ENCODE measurements at regions not wholly inside any gene's neighbourhood (a gene's known extent, or its start where the extent isn't known, plus 50 kb on each side); places are given as distances from the start of the nearest gene placed in this dataset.

- no peaks in the 10 kb centered on the region for H3F3A ChIP-seq (ENCODE audit: insufficient read depth)
- no peaks in the 10 kb centered on the region for H3K79me2 ChIP-seq (ENCODE audit: insufficient read depth, low read length)
- H3K9me2 ChIP-seq (replicated peaks; ENCODE audit: insufficient read depth, low read length), result no peaks in the 10 kb centered on the region
- no peak overlapping the region for H3K27ac ChIP-seq (ENCODE audit: low read depth, low read length)
- no peak overlapping the region for H2AFZ ChIP-seq (ENCODE audit: low read depth, low read length, severe bottlenecking)
- no peak overlapping the region for H3K4me3 ChIP-seq (ENCODE audit: insufficient read depth, low read length, poor library complexity, severe bottlenecking)
- no peaks in the 10 kb centered on the region for H4K20me1 ChIP-seq (ENCODE audit: low read depth, low read length)
- H3K9me3 ChIP-seq (ENCODE audit: insufficient read depth, low read length), result no peaks in the 10 kb centered on the region
- H3K4me2 ChIP-seq (ENCODE audit: low read depth, low read length, poor library complexity, severe bottlenecking), result no peak overlapping the region
- no peak for TF ChIP-seq EZH2phosphoT487 (conservative IDR thresholded peaks at IDR 0.05; ENCODE audit: low read length)
- TF ChIP-seq, protein P1, sequence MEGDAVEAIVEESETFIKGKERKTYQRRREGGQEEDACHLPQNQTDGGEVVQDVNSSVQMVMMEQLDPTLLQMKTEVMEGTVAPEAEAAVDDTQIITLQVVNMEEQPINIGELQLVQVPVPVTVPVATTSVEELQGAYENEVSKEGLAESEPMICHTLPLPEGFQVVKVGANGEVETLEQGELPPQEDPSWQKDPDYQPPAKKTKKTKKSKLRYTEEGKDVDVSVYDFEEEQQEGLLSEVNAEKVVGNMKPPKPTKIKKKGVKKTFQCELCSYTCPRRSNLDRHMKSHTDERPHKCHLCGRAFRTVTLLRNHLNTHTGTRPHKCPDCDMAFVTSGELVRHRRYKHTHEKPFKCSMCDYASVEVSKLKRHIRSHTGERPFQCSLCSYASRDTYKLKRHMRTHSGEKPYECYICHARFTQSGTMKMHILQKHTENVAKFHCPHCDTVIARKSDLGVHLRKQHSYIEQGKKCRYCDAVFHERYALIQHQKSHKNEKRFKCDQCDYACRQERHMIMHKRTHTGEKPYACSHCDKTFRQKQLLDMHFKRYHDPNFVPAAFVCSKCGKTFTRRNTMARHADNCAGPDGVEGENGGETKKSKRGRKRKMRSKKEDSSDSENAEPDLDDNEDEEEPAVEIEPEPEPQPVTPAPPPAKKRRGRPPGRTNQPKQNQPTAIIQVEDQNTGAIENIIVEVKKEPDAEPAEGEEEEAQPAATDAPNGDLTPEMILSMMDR (IDR thresholded peaks at IDR 0.05; ENCODE audit: insufficient read depth, low read length, poor library complexity, severe bottlenecking), result no peak
- no peaks in the 10 kb centered on the region for H3K27me3 ChIP-seq (ENCODE audit: low read length)
- no peaks in the 10 kb centered on the region for H3K36me3 ChIP-seq (ENCODE audit: low read length)
- H3K9ac ChIP-seq (ENCODE audit: low read length), result no peak overlapping the region
Observed at GRCh38 chr16:76883076-76883475, 307.9 kb upstream of the MON1B start.

- H3K79me2 ChIP-seq (ENCODE audit: insufficient read depth, low read length), result no peaks in the 10 kb centered on the region
- no peaks in the 10 kb centered on the region for H3F3A ChIP-seq (ENCODE audit: insufficient read depth)
- H3K36me3 ChIP-seq (ENCODE audit: low read length), result no peaks in the 10 kb centered on the region
- TF ChIP-seq, protein P1 (IDR thresholded peaks at IDR 0.05; ENCODE audit: insufficient read depth, low read length, poor library complexity, severe bottlenecking), result no peak
- TF ChIP-seq EZH2phosphoT487 (conservative IDR thresholded peaks at IDR 0.05; ENCODE audit: low read length), result no peak
- no peak overlapping the region for H3K4me2 ChIP-seq (ENCODE audit: low read depth, low read length, poor library complexity, severe bottlenecking)
- no peaks in the 10 kb centered on the region for H4K20me1 ChIP-seq (ENCODE audit: low read depth, low read length)
- no peaks in the 10 kb centered on the region for H3K9me3 ChIP-seq (ENCODE audit: insufficient read depth, low read length)
- no peak overlapping the region for H3K9ac ChIP-seq (ENCODE audit: low read length)
- no peak overlapping the region for H3K4me3 ChIP-seq (ENCODE audit: insufficient read depth, low read length, poor library complexity, severe bottlenecking)
- no peaks in the 10 kb centered on the region for H3K27me3 ChIP-seq (ENCODE audit: low read length)
- no peaks in the 10 kb centered on the region for H3K9me2 ChIP-seq (replicated peaks; ENCODE audit: insufficient read depth, low read length)
- no peak overlapping the region for H3K27ac ChIP-seq (ENCODE audit: low read depth, low read length)
- no peak overlapping the region for H2AFZ ChIP-seq (ENCODE audit: low read depth, low read length, severe bottlenecking)
Observed at GRCh38 chr16:76885776-76886537, 305.0 kb upstream of the MON1B start.

DNA sequence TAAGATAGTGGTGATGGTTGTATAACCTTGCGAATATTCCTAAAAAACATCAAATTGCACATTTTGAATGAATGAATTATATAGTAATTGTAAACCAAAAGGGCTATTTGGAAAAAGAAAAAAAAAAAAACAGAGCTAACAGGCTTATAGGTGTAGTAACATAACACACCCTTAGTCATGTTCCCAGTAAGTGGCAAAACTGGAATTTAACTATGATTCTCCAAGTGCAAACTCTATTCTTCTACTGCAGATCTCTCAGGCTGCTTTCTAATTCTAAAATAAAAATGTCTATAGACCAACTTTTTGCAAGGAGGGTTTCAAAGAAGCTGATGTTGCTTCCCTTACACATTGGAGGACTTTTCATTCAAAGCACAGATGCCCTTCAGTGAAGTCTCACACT lies 293.2 kb upstream of the MON1B start:
- Histone ChIP-seq H4K20me1 (ENCODE audit: low read depth, low read length) (no peaks in the 10 kb centered on the region), H3K4me3 (ENCODE audit: insufficient read depth, low read length, poor library complexity, severe bottlenecking) (no peak overlapping the region), H3K27ac (ENCODE audit: low read depth, low read length) (no peak overlapping the region), H3F3A (ENCODE audit: insufficient read depth) (no peaks in the 10 kb centered on the region), H3K4me2 (ENCODE audit: low read depth, low read length, poor library complexity, severe bottlenecking) (no peak overlapping the region), H3K9me2 (replicated peaks; ENCODE audit: insufficient read depth, low read length) (no peaks in the 10 kb centered on the region), H3K9me3 (ENCODE audit: insufficient read depth, low read length) (no peaks in the 10 kb centered on the region), H3K27me3 (ENCODE audit: low read length) (no peaks in the 10 kb centered on the region), H3K36me3 (ENCODE audit: low read length) (no peaks in the 10 kb centered on the region), H3K9ac (ENCODE audit: low read length) (no peak overlapping the region), H2AFZ (ENCODE audit: low read depth, low read length, severe bottlenecking) (no peak overlapping the region), H3K79me2 (ENCODE audit: insufficient read depth, low read length) (no peaks in the 10 kb centered on the region)
- TF ChIP-seq EZH2phosphoT487 (conservative IDR thresholded peaks at IDR 0.05; ENCODE audit: low read length), result no peak
- TF ChIP-seq, protein P1 (IDR thresholded peaks at IDR 0.05; ENCODE audit: insufficient read depth, low read length, poor library complexity, severe bottlenecking), result no peak

Data from SU-DHL-6 (cell line).